ENCODE measurements at regions not wholly inside any gene's neighbourhood (a gene's known extent, or its start where the extent isn't known, plus 50 kb on each side); places are given as distances from the start of the nearest gene placed in this dataset.

DNA sequence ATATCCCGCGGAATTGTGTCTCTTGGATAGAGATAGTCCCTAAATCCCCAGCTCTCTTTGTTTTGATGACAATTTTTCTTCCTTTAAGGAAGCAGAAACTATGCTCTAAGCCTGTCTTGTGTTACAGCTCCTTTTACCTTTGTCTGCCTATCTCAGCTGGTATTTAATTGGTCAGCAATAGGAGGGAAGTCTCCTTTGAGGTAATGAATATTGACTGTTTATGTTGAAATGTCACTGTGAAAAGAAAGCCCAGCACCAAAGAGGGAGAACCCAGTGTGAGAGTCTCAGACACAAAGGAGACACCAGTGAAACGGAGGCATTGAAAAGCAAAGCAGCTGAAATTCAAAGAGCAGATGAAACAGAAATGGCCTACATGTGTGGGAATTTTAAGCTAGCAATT is 372.6 kb downstream of the NR2F2 start:
- TF ChIP-seq, protein P1, sequence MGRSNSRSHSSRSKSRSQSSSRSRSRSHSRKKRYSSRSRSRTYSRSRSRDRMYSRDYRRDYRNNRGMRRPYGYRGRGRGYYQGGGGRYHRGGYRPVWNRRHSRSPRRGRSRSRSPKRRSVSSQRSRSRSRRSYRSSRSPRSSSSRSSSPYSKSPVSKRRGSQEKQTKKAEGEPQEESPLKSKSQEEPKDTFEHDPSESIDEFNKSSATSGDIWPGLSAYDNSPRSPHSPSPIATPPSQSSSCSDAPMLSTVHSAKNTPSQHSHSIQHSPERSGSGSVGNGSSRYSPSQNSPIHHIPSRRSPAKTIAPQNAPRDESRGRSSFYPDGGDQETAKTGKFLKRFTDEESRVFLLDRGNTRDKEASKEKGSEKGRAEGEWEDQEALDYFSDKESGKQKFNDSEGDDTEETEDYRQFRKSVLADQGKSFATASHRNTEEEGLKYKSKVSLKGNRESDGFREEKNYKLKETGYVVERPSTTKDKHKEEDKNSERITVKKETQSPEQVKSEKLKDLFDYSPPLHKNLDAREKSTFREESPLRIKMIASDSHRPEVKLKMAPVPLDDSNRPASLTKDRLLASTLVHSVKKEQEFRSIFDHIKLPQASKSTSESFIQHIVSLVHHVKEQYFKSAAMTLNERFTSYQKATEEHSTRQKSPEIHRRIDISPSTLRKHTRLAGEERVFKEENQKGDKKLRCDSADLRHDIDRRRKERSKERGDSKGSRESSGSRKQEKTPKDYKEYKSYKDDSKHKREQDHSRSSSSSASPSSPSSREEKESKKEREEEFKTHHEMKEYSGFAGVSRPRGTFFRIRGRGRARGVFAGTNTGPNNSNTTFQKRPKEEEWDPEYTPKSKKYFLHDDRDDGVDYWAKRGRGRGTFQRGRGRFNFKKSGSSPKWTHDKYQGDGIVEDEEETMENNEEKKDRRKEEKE (IDR thresholded peaks at IDR 0.05; ENCODE audit: borderline replicate concordance in 1 of 2, control insufficient read depth in 1 of 2, low read depth in 2 of 2, low read length in 1 of 2) = no peak
- TF ChIP-seq TEAD2 (tag; IDR thresholded peaks at IDR 0.05) (no peak), RNF2 (IDR thresholded peaks at IDR 0.05) (no peak), POLR2A (conservative IDR thresholded peaks at IDR 0.05) (no peak), XRCC4 (IDR thresholded peaks at IDR 0.05; ENCODE audit: extremely low read depth, insufficient read depth, insufficient read length) (no peak)
- TF ChIP-seq, protein P2, sequence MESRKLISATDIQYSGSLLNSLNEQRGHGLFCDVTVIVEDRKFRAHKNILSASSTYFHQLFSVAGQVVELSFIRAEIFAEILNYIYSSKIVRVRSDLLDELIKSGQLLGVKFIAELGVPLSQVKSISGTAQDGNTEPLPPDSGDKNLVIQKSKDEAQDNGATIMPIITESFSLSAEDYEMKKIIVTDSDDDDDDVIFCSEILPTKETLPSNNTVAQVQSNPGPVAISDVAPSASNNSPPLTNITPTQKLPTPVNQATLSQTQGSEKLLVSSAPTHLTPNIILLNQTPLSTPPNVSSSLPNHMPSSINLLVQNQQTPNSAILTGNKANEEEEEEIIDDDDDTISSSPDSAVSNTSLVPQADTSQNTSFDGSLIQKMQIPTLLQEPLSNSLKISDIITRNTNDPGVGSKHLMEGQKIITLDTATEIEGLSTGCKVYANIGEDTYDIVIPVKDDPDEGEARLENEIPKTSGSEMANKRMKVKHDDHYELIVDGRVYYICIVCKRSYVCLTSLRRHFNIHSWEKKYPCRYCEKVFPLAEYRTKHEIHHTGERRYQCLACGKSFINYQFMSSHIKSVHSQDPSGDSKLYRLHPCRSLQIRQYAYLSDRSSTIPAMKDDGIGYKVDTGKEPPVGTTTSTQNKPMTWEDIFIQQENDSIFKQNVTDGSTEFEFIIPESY (CRISPR knock-in tag; IDR thresholded peaks at IDR 0.05) = no peak

All from K562 (cell line).